ENCODE measurements at regions not wholly inside any gene's neighbourhood (a gene's known extent, or its start where the extent isn't known, plus 50 kb on each side); places are given as distances from the start of the nearest gene placed in this dataset.

- Histone ChIP-seq H3K36me3 (ENCODE audit: low read depth) (no peaks in the 10 kb centered on the region), H3K9me3 (ENCODE audit: severe bottlenecking) (no peaks in the 10 kb centered on the region), H3K4me3 (ENCODE audit: severe bottlenecking) (no peak overlapping the region), H3K27me3 (ENCODE audit: insufficient read depth, poor library complexity, severe bottlenecking) (no peaks in the 10 kb centered on the region), H3K4me1 (ENCODE audit: insufficient read depth, poor library complexity, severe bottlenecking) (no peaks in the 10 kb centered on the region), H3K27ac (ENCODE audit: poor library complexity, severe bottlenecking) (no peak overlapping the region)
- no peak for TF ChIP-seq CTCF (IDR thresholded peaks at IDR 0.05; ENCODE audit: poor library complexity, severe bottlenecking)
- no peak for DNase-seq (ENCODE audit: low spot score)
- no peak for ATAC-seq (ENCODE audit: low read depth)
Observed at GRCh38 chr2:19762959-19763605, 138.7 kb downstream of the TTC32 start.

- no peak for ATAC-seq (ENCODE audit: low read depth)
- DNase-seq (ENCODE audit: low spot score): no peak
- no peak for TF ChIP-seq CTCF (IDR thresholded peaks at IDR 0.05; ENCODE audit: poor library complexity, severe bottlenecking)
- H3K27me3 ChIP-seq (ENCODE audit: insufficient read depth, poor library complexity, severe bottlenecking): no peaks in the 10 kb centered on the region
- H3K27ac ChIP-seq (ENCODE audit: poor library complexity, severe bottlenecking): no peak overlapping the region
- no peak overlapping the region for H3K4me3 ChIP-seq (ENCODE audit: severe bottlenecking)
- no peaks in the 10 kb centered on the region for H3K4me1 ChIP-seq (ENCODE audit: insufficient read depth, poor library complexity, severe bottlenecking)
- no peaks in the 10 kb centered on the region for H3K36me3 ChIP-seq (ENCODE audit: low read depth)
- H3K9me3 ChIP-seq (ENCODE audit: severe bottlenecking): no peaks in the 10 kb centered on the region
Observed at GRCh38 chr2:19762142-19762541, 139.6 kb downstream of the TTC32 start.

- H3K27ac ChIP-seq (ENCODE audit: poor library complexity, severe bottlenecking): no peak overlapping the region
- ATAC-seq (ENCODE audit: low read depth) (no peak), DNase-seq (ENCODE audit: low spot score) (no peak)
- H3K4me1 ChIP-seq (ENCODE audit: insufficient read depth, poor library complexity, severe bottlenecking): no peaks in the 10 kb centered on the region
- no peaks in the 10 kb centered on the region for H3K27me3 ChIP-seq (ENCODE audit: insufficient read depth, poor library complexity, severe bottlenecking)
- no peak for TF ChIP-seq CTCF (IDR thresholded peaks at IDR 0.05; ENCODE audit: poor library complexity, severe bottlenecking)
- H3K9me3 ChIP-seq (ENCODE audit: severe bottlenecking): no peaks in the 10 kb centered on the region
- H3K36me3 ChIP-seq (ENCODE audit: low read depth): no peaks in the 10 kb centered on the region
- H3K4me3 ChIP-seq (ENCODE audit: severe bottlenecking): no peak overlapping the region
Observed at GRCh38 chr2:19759880-19760279, 141.9 kb downstream of the TTC32 start.

- no peak overlapping the region for H3K27ac ChIP-seq (ENCODE audit: poor library complexity, severe bottlenecking)
- H3K9me3 ChIP-seq (ENCODE audit: severe bottlenecking): no peaks in the 10 kb centered on the region
- H3K4me1 ChIP-seq (ENCODE audit: insufficient read depth, poor library complexity, severe bottlenecking): no peaks in the 10 kb centered on the region
- ATAC-seq (ENCODE audit: low read depth) (no peak), DNase-seq (ENCODE audit: low spot score) (no peak)
- H3K27me3 ChIP-seq (ENCODE audit: insufficient read depth, poor library complexity, severe bottlenecking): no peaks in the 10 kb centered on the region
- H3K4me3 ChIP-seq (ENCODE audit: severe bottlenecking): no peak overlapping the region
- no peaks in the 10 kb centered on the region for H3K36me3 ChIP-seq (ENCODE audit: low read depth)
- no peak for TF ChIP-seq CTCF (IDR thresholded peaks at IDR 0.05; ENCODE audit: poor library complexity, severe bottlenecking)
Observed at GRCh38 chr2:19758658-19759057, 143.1 kb downstream of the TTC32 start.

- H3K4me1 ChIP-seq (ENCODE audit: insufficient read depth, poor library complexity, severe bottlenecking): no peaks in the 10 kb centered on the region
- no peak for DNase-seq (ENCODE audit: low spot score)
- H3K9me3 ChIP-seq (ENCODE audit: severe bottlenecking): no peaks in the 10 kb centered on the region
- H3K36me3 ChIP-seq (ENCODE audit: low read depth): no peaks in the 10 kb centered on the region
- H3K27me3 ChIP-seq (ENCODE audit: insufficient read depth, poor library complexity, severe bottlenecking): no peaks in the 10 kb centered on the region
- no peak overlapping the region for H3K4me3 ChIP-seq (ENCODE audit: severe bottlenecking)
- ATAC-seq (ENCODE audit: low read depth): no peak
- H3K27ac ChIP-seq (ENCODE audit: poor library complexity, severe bottlenecking): no peak overlapping the region
- TF ChIP-seq CTCF (IDR thresholded peaks at IDR 0.05; ENCODE audit: poor library complexity, severe bottlenecking): no peak
Observed at GRCh38 chr2:19757586-19757985, 144.2 kb downstream of the TTC32 start.

Measured in RWPE2 (cell line).